Pons (tissue), 1 donor: ENCODE measurements at regions not wholly inside any gene's neighbourhood (a gene's known extent, or its start where the extent isn't known, plus 50 kb on each side); places are given as distances from the start of the nearest gene placed in this dataset.
"Not testable (repeated sequence)": the region's sequence is repeated elsewhere in the genome, so short reads cannot be mapped to it uniquely, and the experiment has no call there.

Experiments
- DNase-seq: peaks from one replicate; pipeline ENCODE4 v3.0.0-alpha.2; 2016; ENCODE audit warnings: low spot score

DNA sequence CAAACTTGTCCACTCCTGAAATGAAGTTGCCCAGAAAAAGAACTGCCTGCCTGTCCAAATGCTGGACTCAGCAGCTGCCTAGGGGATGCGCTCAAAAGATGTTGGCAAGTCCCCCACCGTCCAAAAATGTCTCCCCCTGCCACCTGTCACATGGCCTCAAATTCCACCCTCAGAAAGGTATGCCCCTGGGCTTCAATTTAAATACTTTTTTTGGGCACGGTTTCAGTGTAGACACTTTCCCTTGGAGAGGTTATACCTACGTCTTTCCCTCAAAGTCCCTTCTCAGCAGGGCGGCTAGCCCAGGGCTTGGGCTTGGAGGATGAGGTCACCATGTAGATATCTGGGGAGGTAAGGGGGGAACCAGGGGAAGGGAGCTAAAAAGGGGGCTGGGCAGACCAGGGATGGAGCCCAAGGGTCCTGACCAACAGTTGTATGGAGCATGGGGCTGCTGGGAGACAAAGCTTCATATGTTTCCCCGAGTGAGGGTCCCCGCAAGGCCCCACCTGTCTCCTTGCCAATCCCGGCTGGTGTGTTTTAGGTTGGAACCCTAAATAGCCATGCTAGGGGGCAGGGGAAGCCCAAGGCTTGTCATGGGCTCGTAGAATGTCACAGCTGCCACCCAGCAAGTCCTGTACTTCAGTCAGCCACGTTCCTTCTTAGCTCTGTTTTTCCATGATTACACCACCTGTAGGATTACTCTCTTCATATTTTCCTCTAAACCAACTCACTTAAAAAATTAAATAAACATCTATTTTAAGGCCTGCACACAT lies 131.2 kb upstream of the TBX3 start:
- DNase-seq = no peak

- peak; percentile 8 for DNase-seq
Measured at GRCh38 chr12:114812858-114813761, 129.1 kb upstream of the TBX3 start.

GRCh38 chr12:114812384-114812783 lies 128.4 kb upstream of the TBX3 start:
- DNase-seq = no peak

GRCh38 chr12:114809097-114809496 lies 125.1 kb upstream of the TBX3 start:
- DNase-seq = no peak

GRCh38 chr12:114801381-114801780 lies 117.4 kb upstream of the TBX3 start:
- not testable (repeated sequence) for DNase-seq

DNA sequence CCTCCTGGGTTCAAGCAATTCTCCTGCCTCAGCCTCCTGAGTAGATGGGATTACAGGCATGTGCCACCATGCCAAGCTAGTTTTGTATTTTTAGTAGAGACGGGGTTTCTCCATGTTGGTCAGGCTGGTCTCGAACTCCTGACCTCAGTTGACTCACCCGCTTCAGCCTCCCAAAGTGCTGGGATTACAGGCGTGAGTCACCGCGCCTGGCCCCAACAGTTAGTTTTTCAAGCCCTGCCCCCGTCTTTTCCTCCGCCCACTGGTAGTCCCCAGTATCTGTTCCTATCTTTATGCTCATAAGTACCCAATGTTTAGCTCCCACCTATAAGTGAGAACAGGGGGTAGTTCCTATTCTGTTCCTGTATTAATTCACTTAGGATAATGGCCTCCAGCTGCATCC lies 116.6 kb upstream of the TBX3 start:
- not testable (repeated sequence) for DNase-seq

DNA sequence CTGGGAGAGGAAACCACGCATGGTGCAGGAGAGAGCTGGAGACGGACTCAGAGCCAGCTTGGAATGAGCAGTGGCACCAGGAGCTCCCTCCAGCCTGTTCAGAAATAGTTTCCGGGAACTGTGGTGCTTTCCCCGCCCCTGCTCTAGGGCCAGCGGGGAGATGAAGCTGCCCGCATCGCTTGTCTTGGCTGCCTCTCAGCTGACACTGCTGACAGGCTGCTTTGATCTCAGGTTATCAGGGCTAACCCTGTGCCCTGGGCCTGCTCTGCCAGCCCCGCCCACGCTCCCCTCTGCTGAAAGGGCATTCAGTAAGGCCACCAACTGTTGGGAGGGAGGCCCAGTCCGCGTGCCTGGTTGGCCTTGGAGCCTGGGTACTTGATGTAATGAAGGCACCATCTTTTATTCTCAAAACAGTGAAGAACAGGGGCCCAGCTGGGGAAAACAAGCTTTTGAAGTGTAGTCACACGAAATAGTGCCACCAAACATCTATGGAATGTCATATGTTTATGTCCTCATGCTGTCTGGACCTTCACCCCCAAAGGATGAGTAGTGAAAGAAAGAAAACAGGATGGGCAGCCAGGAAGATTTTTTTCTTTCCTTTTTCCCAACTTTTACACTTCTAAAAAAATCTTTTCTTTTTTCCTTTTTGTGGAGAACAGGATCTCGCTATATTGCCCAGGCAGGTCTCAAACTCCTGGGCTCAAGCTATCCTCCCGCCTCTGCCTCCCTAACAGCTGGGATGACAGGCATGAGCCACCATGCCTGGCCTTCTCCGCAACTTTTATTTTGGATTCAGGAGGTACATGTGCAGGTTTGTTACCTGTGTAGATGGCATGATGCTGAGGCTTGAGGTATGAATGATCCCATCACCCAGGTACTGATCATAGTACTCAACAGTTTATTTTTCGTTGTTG lies 115.9 kb upstream of the TBX3 start:
- DNase-seq = no peak

DNA sequence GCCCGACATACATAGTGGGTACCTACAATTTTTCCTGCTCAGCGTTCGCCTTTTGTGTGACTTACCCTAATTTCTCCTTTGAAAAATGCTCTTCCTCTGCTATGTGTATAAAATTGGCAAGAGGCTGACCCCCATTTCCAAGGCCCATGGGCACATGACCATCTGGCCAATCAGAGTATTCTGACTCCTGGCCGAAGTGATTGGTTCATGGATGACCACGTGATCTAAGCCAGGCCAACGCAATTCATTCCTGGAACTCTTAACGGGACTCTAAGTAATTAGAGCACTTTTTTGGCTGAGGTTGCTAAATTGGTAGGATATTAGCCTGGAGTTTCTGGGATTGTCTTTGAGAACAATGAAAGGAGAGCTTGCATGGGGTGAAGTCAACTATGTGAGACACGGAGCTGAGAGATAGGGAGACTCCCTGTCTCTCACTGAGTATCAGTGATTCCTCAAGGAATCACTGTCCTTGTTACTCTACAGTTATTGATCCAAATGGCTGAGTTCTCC lies 110.1 kb upstream of the TBX3 start:
- DNase-seq = no peak

DNA sequence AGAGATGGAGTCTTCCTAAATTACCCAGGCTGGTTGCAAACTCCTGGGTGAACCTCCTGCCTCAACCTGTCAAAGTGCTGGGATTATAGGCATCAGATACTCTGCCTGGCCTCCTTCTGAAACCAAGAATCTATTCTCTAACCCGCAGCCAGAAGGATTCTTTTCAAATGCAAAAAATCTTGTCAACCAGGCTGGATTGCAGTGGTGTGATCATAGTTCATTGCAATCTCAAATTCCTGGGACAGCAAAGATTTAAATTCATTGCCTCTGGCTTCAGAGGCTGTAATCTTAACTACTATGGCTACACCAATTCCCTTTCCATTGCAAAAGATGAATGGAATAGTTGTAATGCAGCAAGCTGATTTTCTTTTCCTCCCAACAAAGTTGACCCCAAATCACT lies 106.3 kb upstream of the TBX3 start:
- no peak for DNase-seq

DNA sequence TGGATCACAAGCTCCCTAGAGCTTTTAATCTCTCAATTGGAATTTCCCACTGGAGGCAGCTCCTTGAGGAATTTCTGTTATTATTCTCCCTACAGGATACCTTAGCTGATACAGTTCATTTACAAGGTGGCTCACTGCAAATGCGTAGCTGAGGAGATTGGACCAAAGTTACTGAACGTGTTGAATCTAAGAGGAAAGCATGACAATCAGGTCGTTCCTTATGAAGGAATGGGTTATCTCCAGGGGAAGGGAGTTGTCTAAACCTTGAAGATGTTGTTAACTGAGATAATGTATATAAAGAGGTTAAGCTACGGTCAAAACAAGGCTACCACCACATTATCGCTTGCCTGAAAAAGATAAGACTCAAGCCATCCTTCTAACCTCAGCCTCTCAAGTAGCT lies 105.8 kb upstream of the TBX3 start:
- DNase-seq = no peak

DNA sequence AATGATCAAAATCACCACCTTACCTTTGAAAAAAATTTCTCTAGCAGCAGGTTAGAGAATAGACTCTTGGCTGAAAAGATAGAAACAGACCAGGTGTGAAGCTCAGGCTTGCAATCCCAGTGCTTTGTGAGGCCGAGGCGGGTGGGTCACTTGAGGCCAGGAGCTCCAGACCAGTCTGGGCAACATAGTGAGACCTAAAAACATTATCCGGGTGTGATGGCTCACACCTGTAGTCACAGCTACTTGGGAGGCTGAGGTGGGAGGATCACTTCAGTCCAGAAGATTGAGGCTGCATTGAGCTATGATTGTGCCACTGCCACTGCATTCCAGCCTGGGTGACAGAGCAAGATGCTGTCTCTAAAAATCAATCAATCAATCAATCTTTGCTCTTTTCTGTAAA lies 105.3 kb upstream of the TBX3 start:
- no peak for DNase-seq

DNA sequence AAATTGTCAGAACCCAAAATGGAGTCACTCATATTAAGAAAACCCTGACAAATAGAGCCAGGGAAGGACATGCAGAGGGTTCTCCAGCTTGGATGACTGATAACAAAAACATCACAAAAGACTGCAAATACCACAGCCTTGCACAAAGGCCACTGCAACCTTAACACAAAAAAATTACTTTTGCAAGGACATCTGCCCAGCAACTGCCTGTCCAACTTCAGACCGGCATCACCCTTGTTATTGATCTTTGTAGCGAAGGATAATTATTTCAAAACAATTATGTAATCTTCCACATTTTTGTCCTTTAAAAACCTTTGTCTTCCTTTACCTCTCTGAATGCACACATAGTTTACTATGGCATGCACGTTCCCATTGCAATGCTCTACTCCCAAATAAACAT lies 100.6 kb upstream of the TBX3 start:
- DNase-seq = no peak

DNA sequence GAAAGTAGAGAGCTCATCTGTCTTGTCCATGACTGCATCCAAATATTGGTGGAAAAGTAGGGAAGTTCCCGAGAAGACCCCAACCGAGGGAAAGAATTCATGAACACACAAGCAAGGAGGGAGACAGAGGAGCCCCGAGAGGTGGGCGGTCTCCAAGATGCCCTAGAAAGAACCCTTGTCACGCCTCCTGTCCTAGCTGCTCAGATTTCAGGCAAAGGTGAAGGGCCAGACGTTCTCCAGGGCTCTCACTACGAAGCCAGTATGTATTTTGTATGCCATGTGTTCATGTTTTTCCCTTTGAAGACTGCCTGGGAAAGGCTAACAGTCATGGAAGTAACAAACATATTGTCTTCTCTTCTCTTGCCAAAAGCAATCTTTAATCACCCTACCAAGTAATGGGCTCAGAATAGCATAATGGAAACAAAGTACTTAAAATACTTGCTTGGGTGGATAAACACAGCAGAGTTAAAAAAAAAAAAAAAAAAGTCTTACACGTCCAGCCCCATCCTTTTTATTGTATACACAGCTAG lies 99.2 kb upstream of the TBX3 start:
- DNase-seq = no peak

- DNase-seq = no peak
Measured at GRCh38 chr12:114780746-114781399, 96.9 kb upstream of the TBX3 start.

DNA sequence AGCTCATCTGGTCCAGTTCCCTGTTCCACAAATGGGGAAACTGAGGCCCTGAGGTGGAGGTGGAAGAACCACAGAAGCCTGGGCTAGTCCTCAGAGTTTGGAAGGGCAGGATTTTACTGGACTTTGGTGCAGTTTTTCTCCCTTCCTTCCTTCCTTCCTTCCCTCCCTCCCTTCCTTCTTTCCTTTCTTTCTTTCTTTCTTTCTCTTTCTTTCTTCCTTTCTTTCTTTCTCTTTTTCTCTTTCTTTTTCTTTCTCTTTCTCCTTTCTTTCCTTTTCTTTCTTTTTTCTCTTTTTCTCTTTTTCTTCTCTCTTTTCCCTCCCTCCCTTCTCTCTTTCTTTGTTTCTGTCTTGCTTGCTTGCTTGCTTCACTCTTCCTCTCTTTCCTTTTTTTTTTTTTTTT lies 95.7 kb upstream of the TBX3 start:
- DNase-seq = no peak

GRCh38 chr12:114779186-114779585 lies 95.2 kb upstream of the TBX3 start:
- no peak for DNase-seq

DNA sequence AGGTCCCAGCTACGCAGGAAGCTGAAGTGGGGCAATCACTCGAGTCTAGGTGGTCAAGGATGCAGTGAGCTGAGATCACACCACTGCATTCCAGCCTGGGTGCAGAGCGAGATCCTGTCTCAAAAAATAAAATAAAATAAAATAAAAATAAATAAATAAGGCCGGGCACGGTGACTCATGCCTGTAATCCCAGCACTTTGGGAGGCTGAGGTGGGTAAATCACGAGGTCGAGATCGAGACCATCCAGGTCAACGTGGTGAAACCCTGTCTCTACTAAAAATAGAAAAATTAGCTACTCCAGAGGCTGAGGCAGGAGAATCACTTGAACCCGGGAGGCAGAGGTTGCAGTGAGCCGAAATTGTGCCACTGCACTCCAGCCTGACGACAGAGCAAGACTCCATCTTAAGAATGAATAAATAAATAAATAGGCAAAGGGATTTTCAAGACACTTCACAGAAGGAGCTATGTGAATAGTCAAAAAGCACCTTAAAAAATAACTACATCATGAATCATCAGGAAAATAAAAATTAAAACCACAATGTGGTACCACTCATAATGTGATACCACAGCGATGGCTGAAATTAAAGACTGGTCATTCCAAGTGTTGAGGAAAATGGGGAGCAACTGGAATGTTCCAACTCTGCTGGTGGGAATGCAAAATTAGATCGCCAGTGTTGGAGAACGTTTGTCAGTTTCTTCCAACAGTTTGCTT lies 92.9 kb upstream of the TBX3 start:
- no peak for DNase-seq

- no peak for DNase-seq
Measured at GRCh38 chr12:114774699-114775098, 90.7 kb upstream of the TBX3 start.

GRCh38 chr12:114774197-114774596 lies 90.2 kb upstream of the TBX3 start:
- no peak for DNase-seq

DNA sequence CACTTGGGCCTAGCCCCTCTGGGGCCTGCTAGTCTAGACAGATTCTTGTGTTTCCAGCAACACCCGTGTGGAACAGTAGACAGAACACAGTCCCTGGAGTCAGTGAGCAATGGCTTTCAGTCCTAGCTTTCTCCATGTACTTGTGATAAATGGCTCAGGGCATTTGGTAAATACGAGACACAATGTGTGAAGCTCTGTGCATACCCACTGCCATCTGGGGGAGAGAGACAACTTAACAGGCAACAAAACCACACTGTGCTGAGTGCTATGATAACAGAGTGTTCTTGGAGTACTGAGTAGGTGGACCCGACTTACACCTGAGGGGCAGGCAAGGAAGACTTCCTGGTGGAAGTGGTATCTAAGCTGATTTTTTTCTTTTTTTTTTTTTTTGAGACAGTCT lies 86.3 kb upstream of the TBX3 start:
- DNase-seq = no peak

DNA sequence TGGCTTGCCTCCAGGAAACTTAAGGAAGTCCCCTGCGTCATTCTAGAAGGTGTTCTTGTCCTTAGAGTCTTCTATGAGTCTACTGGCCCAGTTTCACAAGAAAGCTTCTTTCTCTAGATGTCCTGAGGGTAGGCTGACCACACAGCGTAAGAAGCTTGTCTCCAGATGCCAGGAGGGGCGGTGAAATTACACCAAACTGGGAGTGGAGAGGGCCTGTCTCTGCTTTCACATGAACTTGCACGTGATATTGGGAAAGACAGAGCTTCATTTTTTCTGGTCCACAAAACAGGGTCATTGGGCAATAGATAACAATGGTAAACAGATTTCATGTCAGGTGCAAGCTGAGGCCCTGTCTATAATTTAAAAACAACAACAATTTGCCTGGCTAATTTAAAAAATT lies 85.7 kb upstream of the TBX3 start:
- DNase-seq = no peak
